ENCODE measurements at regions not wholly inside any gene's neighbourhood (a gene's known extent, or its start where the extent isn't known, plus 50 kb on each side); places are given as distances from the start of the nearest gene placed in this dataset.
"Not testable (repeated sequence)": the region's sequence is repeated elsewhere in the genome, so short reads cannot be mapped to it uniquely, and the experiment has no call there.

DNA sequence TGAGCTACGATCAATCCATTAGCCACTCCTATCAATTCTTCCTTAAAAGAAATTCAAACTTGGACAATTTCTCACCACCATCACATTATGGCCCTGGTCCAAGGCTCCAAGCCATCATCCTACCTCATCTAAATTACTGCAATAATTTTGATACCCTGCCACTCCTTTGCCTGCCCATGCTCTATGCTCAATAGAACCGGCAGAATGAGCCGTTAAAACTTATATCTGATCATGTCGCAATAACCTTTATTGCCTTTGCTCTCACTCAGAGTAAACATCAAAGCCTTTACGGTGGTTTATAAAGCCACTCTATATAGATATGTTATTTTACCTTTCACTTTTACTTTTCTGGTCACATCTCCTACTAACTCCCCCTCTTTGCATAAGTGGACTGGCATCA is 2392.1 kb upstream of the RAG2 start:
- no peak for DNase-seq
- Mint-ChIP-seq H3K4me3 (no peak overlapping the region), H3K9me3 (peaks cover 18% of the 10 kb centered on the region), H3K36me3 (ENCODE audit: low read depth) (no peaks in the 10 kb centered on the region), H3K27ac (no peak overlapping the region), H3K4me1 (no peaks in the 10 kb centered on the region), H3K27me3 (no peaks in the 10 kb centered on the region)
- ChIA-PET POLR2A (no interaction called here), CTCF (no interaction called here)

DNA sequence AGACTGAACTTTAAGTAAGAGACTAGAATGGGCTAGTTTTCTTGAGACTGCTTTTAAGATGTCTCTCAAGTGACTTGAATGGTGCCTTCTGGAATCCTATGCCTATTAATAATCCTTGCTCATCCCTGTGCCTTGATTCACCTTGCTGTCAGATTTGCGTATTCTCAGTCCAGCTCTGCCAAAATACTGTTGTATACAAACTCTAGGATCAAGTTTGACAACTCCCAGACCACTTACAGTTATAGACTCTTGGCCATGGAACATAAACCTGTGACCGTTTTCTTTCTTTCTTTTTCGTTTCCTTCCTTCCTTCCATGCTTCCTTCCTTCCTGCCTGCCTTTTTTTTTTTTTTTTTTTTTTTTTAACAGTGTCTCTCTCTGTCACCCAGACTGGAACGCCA is 2390.9 kb upstream of the RAG2 start:
- ChIA-PET CTCF (no interaction called here), POLR2A (no interaction called here)
- H3K4me1 Mint-ChIP-seq = no peaks in the 10 kb centered on the region

DNA sequence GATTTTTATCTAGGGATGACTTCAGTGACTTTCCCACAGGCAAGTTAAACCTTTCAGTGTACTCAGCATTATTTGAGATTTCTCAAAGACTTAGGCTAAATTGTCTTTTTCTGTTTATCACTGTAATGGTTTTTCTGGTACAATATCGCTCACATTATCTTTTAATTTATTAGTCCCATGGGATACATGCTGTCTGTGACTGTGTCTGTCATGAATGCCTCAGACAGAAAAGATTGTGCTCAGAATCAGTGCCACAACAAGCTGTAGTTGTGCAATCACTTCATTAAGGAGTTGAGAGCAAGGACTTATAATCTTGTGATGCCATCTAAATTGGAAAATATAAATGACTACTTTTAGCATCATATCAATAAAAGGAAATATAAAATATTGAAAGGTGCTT is 2374.2 kb upstream of the RAG2 start:
- no peaks in the 10 kb centered on the region for H3K4me1 Mint-ChIP-seq
- H3K27me3 Mint-ChIP-seq = no peaks in the 10 kb centered on the region
- no peaks in the 10 kb centered on the region for H3K36me3 Mint-ChIP-seq (ENCODE audit: low read depth)
- no peak overlapping the region for H3K27ac Mint-ChIP-seq
- no peaks in the 10 kb centered on the region for H3K9me3 Mint-ChIP-seq
- CTCF ChIA-PET = no interaction called here
- no peak overlapping the region for H3K4me3 Mint-ChIP-seq
- DNase-seq = no peak
- POLR2A ChIA-PET = no interaction called here

More for the DNA sequence above, 2390.9 kb upstream of the RAG2 start:
- Mint-ChIP-seq H3K36me3 (ENCODE audit: low read depth) (no peaks in the 10 kb centered on the region), H3K4me3 (no peak overlapping the region), H3K27ac (no peak overlapping the region), H3K9me3 (peaks cover 22% of the 10 kb centered on the region), H3K27me3 (no peaks in the 10 kb centered on the region)
- no peak for DNase-seq

- no peak overlapping the region for H3K27ac Mint-ChIP-seq
Measured at GRCh38 chr11:38971141-38971540, 2373.1 kb upstream of the RAG2 start.

GRCh38 chr11:38968951-38969350 is 2370.9 kb upstream of the RAG2 start:
- ChIA-PET POLR2A (no interaction called here), CTCF (no interaction called here)
- Mint-ChIP-seq H3K4me3 (no peak overlapping the region), H3K27me3 (no peaks in the 10 kb centered on the region), H3K4me1 (no peaks in the 10 kb centered on the region), H3K9me3 (no peaks in the 10 kb centered on the region), H3K27ac (no peak overlapping the region), H3K36me3 (ENCODE audit: low read depth) (no peaks in the 10 kb centered on the region)
- DNase-seq = no peak

More at GRCh38 chr11:38971141-38971540, 2373.1 kb upstream of the RAG2 start:
- Mint-ChIP-seq H3K4me3 (no peak overlapping the region), H3K4me1 (no peaks in the 10 kb centered on the region), H3K9me3 (no peaks in the 10 kb centered on the region), H3K36me3 (ENCODE audit: low read depth) (no peaks in the 10 kb centered on the region), H3K27me3 (no peaks in the 10 kb centered on the region)
- DNase-seq = no peak
- ChIA-PET POLR2A (no interaction called here), CTCF (no interaction called here)

- no peaks in the 10 kb centered on the region for H3K4me1 Mint-ChIP-seq
- H3K36me3 Mint-ChIP-seq (ENCODE audit: low read depth) = no peaks in the 10 kb centered on the region
- no peaks in the 10 kb centered on the region for H3K27me3 Mint-ChIP-seq
- no peaks in the 10 kb centered on the region for H3K9me3 Mint-ChIP-seq
- CTCF ChIA-PET = no interaction called here
- DNase-seq = no peak
- POLR2A ChIA-PET = no interaction called here
- H3K4me3 Mint-ChIP-seq = no peak overlapping the region
- H3K27ac Mint-ChIP-seq = no peak overlapping the region
Measured at GRCh38 chr11:38952698-38953097, 2354.7 kb upstream of the RAG2 start.

GRCh38 chr11:38950867-38951266 is 2352.8 kb upstream of the RAG2 start:
- no peaks in the 10 kb centered on the region for H3K27me3 Mint-ChIP-seq
- H3K9me3 Mint-ChIP-seq = no peaks in the 10 kb centered on the region
- H3K4me3 Mint-ChIP-seq = no peak overlapping the region
- no peaks in the 10 kb centered on the region for H3K36me3 Mint-ChIP-seq (ENCODE audit: low read depth)
- no peaks in the 10 kb centered on the region for H3K4me1 Mint-ChIP-seq
- no peak overlapping the region for H3K27ac Mint-ChIP-seq
- no peak for DNase-seq
- ChIA-PET POLR2A (no interaction called here), CTCF (no interaction called here)

GRCh38 chr11:38948392-38948791 is 2350.4 kb upstream of the RAG2 start:
- ChIA-PET POLR2A (no interaction called here), CTCF (no interaction called here)
- H3K4me3 Mint-ChIP-seq = no peak overlapping the region
- no peak overlapping the region for H3K27ac Mint-ChIP-seq
- no peaks in the 10 kb centered on the region for H3K27me3 Mint-ChIP-seq
- H3K4me1 Mint-ChIP-seq = no peaks in the 10 kb centered on the region
- H3K36me3 Mint-ChIP-seq (ENCODE audit: low read depth) = no peaks in the 10 kb centered on the region
- H3K9me3 Mint-ChIP-seq = peaks cover 8% of the 10 kb centered on the region
- DNase-seq = no peak

- H3K27ac Mint-ChIP-seq = no peak overlapping the region
Measured at GRCh38 chr11:38937709-38938108, 2339.7 kb upstream of the RAG2 start.

DNA sequence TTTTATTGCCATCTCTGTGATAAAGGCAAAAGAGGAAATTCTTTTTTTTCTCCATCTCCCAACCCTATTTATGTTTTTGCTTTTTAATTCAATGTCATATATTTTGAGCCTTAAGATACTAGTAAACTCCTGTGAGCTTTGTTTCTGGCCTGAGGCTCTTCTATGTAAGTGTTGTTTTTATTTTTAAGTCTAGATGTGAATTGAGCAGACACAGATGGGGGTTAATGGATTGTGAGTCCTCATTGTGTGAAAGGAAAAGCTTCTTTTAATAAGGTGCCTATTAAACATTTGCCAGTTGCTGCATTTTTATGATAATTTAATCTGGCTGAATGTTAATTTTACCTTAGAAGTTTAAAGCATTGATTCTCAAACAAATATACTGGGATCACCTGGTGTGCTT is 2337.9 kb upstream of the RAG2 start:
- H3K27me3 Mint-ChIP-seq = no peaks in the 10 kb centered on the region
- peaks cover 8% of the 10 kb centered on the region for H3K9me3 Mint-ChIP-seq
- ChIA-PET POLR2A (no interaction called here), CTCF (no interaction called here)
- H3K4me3 Mint-ChIP-seq = no peak overlapping the region
- H3K27ac Mint-ChIP-seq = no peak overlapping the region
- no peaks in the 10 kb centered on the region for H3K36me3 Mint-ChIP-seq (ENCODE audit: low read depth)
- no peaks in the 10 kb centered on the region for H3K4me1 Mint-ChIP-seq
- DNase-seq = no peak

More at GRCh38 chr11:38937709-38938108, 2339.7 kb upstream of the RAG2 start:
- Mint-ChIP-seq H3K36me3 (ENCODE audit: low read depth) (no peaks in the 10 kb centered on the region), H3K4me1 (no peaks in the 10 kb centered on the region), H3K9me3 (peaks cover 2% of the 10 kb centered on the region), H3K4me3 (no peak overlapping the region), H3K27me3 (no peaks in the 10 kb centered on the region)
- CTCF ChIA-PET = no interaction called here
- POLR2A ChIA-PET = no interaction called here
- DNase-seq = no peak

DNA sequence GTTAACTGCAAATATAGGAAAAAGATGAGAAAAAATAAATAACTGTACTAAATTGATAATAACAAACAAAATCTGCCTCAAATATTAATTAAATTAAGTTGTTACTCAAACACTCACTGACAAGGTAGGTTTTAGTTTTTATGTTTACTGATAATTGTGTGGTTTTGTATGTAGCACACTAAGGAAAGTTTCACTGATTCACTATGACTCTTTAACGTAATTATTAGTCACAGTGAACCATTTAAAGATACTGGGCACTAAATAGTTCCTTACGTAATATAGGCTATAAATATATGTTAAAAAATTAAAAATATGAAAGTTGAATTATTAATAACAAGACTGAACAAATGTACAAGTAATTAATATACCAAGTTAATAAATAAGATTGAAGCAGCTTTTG is 2330.0 kb upstream of the RAG2 start:
- Mint-ChIP-seq H3K4me1 (no peaks in the 10 kb centered on the region), H3K9me3 (peaks cover 7% of the 10 kb centered on the region), H3K27me3 (no peaks in the 10 kb centered on the region), H3K4me3 (no peak overlapping the region), H3K27ac (no peak overlapping the region), H3K36me3 (ENCODE audit: low read depth) (no peaks in the 10 kb centered on the region)
- CTCF ChIA-PET = no interaction called here
- POLR2A ChIA-PET = no interaction called here
- DNase-seq = no peak

DNA sequence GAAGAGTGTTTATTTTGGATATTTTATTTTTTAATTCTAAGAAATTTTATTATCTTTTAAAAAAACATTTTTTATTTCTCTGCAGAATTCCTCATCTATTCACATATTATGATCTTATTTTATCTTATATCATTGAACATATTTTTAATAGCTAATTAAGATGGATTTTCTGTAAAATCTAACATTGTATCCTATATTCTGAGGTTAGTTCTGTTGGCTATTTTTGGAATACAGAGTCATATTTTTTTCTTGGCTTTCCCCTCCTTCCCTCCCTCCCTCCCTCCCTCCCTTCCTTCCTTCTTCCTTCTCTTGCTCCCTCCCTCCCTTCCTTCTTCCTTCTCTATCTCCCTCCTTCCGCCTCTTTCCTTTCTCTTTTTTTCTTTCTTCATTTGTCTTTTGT is 2326.6 kb upstream of the RAG2 start:
- Mint-ChIP-seq H3K4me3 (no peak overlapping the region), H3K36me3 (ENCODE audit: low read depth) (no peaks in the 10 kb centered on the region), H3K27me3 (no peaks in the 10 kb centered on the region), H3K27ac (no peak overlapping the region), H3K4me1 (no peaks in the 10 kb centered on the region), H3K9me3 (peaks cover 4% of the 10 kb centered on the region)
- ChIA-PET CTCF (no interaction called here), POLR2A (no interaction called here)
- DNase-seq = no peak

GRCh38 chr11:38900211-38900610 is 2302.2 kb upstream of the RAG2 start:
- no peak overlapping the region for H3K4me3 Mint-ChIP-seq
- no peak for DNase-seq
- no peaks in the 10 kb centered on the region for H3K27me3 Mint-ChIP-seq
- CTCF ChIA-PET = no interaction called here
- H3K4me1 Mint-ChIP-seq = no peaks in the 10 kb centered on the region
- no peaks in the 10 kb centered on the region for H3K36me3 Mint-ChIP-seq (ENCODE audit: low read depth)
- peaks cover 2% of the 10 kb centered on the region for H3K9me3 Mint-ChIP-seq
- no peak overlapping the region for H3K27ac Mint-ChIP-seq
- POLR2A ChIA-PET = no interaction called here

- H3K27ac Mint-ChIP-seq; H3K9me3 Mint-ChIP-seq; CTCF ChIA-PET; POLR2A ChIA-PET; DNase-seq; H3K36me3 Mint-ChIP-seq (ENCODE audit: low read depth); H3K4me1 Mint-ChIP-seq; H3K27me3 Mint-ChIP-seq; H3K4me3 Mint-ChIP-seq: not testable (repeated sequence)
Measured at GRCh38 chr11:38894201-38894600, 2296.2 kb upstream of the RAG2 start.
